NCI-H446 treated with DMSO at 0.1 percent for 48 hours (cell line): ENCODE measurements at regions not wholly inside any gene's neighbourhood (a gene's known extent, or its start where the extent isn't known, plus 50 kb on each side); places are given as distances from the start of the nearest gene placed in this dataset.

Experiments used
- DNase-seq: peaks from one replicate; lab custom pipeline; 2025; lab: John Stamatoyannopoulos, UW

DNA sequence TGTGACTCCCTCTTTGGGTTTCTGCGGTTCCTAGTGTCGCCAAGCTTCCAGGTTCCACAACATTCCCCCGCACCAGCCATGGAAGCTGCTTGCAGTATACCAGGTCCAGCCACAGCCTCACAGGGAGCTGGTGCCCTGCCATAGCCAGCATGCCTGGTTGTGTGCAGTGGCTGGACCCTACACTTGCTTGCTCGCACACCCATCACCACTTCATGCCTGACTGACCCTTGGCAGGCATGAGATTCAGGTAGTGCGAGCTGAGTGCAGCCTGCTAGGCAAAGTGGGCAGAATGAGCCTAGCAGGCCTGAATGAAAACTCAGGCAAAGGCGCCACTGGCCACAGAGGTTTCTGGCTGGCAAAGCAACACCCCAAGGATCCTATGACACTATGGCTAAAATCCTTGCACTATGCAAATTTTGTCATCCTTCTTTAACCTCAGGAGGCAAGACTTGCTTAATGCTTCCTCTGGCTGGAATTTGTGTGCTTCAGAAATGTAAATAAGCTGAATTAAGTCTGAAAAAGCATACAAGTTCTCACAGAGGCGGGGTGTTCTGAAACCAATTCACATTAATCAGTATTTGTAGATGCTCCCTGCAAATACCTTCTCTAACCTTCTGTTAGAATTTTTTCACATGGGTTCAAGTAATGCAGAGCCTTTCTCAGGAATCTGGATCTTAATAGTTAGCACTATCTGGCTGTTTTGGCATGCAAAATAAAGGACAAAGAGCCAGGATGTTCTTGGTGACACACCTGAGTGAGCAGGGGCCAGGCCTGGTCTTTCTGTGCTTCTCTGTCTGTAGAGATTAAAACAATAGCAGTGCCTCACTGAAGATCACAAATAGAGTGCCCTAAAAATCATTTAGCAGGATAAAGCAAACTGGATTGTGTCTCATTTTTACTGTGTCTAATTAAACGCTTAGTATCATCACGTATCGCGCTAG, 256.9 kb downstream of the GPATCH2 start:
- no peak for DNase-seq

GRCh38 chr1:217372049-217372970, 258.6 kb downstream of the GPATCH2 start:
- DNase-seq = no peak

DNA sequence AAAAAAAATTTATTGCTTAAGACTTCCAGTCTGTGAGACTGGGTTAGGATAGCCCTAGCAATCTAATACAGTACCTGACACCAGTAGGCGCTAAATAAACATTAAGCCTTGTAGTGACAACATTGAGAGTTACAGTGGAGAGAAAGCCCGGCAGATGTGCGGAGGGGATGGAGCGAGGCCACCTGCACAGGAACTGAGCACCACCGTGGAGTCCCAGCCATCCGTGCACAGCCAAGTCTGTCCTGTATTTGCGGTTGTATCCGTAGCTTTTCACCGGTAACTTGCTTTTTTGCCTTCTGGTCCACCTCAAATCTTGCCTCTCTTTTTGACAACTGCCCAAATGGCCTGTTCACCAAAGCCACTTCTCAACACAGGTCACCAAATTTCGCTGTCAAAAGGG, 260.1 kb downstream of the GPATCH2 start:
- DNase-seq = no peak

- no peak for DNase-seq
Measured at GRCh38 chr1:217369996-217370551, 260.8 kb downstream of the GPATCH2 start.

GRCh38 chr1:217369271-217369981, 261.5 kb downstream of the GPATCH2 start:
- no peak for DNase-seq

DNA sequence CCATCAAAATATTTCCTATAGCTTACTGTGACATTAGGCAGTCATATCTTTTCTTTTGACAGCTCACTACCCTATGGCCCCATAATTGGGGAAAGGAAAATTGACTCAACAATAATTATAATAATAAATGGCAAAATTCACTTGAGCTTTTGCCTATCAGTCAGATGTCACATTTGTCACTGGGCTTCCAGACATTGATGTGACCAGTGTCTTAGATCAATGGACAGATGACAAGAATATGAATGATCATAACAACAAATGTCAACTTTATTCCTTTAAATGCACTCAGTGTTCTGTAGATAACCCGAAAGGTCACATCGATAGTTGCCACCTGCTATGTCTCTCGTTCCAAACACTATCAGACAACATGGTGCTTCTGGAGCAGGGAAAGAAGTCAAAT, 266.7 kb downstream of the GPATCH2 start:
- no peak for DNase-seq

DNA sequence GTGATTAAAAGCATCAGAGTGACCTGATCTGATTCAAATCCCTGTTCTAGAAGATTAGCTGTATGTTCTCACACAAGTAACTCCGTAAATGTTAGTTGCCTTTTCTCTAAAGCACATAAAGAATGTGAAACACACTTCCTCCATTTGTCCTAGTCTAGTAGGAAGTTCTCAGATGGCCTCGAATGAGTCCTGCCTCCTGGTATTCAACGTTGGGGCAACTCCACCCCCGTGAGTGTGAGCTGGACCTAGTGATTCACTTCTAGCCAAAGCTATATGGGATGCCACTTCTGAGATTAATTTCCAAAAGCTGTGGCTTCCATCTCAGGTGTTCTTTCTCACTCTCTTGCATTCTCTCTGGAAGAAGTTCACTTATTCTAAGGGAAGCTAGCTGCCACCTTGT, 267.6 kb downstream of the GPATCH2 start:
- no peak for DNase-seq

DNA sequence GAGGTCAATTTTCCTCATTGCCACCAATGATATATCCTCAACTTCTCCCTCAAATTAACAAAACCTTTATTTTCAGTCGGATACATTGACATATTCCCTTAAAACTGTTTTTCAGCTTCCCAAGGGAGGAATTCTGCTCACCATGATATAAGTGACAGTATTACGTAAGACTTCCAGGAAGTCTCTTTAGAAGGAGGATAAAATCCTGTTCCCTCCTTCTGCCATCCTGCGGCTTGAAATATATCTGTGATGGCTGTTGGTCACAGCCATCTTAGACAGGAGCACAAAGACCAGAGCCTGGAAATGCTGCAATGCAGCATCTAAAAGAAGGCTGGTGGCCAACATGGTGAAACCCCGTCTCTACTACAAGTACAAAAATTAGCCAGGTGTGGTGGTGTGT, 270.4 kb downstream of the GPATCH2 start:
- no peak for DNase-seq

GRCh38 chr1:217354895-217355294, 276.0 kb downstream of the GPATCH2 start:
- no peak for DNase-seq

DNA sequence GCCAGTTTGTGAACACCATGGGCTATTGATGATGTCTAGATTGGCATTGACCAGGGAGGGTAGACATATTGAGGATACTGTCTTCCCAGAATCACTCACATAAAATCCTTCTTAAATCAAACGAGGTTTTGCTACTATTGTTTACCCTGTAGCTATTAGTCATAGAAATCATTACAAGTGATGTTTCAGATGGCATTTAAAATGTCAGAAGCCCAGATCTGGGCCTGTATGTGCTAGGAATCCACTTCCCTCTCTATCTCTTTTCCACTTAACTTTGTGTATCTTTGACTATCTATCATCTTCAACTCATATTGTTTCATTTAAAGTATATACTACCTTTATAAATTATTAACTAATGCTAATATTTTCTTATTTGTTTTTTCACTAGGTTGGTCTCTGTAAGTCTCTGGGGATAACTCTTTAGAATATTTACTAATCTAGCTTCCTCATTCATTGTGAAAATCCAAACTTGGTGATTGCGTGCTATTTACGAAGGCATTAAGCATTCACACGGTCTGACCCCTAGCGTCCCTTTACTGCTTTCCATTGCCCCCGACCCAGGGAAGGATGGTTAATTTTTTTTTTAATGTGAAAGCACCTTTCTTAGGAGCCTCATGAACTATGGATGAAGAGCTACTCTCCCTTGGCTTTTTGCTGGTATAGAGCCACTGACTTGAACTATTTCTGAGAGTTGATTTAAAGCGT, 281.8 kb downstream of the GPATCH2 start:
- DNase-seq = no peak

DNA sequence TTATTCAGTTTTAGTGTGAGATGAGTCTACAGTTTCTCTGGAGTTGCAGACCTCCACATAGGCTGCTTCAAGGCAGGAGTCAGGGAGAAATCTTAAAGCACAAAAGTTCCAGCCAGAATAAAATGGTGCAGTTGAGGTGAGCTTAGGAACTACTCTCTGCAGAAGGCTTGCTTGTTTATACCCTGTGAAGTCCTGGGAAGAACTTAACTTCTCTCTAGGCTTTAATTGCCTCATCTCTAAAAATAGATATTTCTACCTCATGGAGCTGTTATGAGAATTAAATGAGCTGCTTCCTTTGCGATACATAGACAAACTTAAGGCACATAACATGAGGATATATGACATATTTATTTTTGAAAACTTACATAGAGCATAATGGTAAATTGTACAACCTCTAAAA, 286.2 kb downstream of the GPATCH2 start:
- no peak for DNase-seq

DNA sequence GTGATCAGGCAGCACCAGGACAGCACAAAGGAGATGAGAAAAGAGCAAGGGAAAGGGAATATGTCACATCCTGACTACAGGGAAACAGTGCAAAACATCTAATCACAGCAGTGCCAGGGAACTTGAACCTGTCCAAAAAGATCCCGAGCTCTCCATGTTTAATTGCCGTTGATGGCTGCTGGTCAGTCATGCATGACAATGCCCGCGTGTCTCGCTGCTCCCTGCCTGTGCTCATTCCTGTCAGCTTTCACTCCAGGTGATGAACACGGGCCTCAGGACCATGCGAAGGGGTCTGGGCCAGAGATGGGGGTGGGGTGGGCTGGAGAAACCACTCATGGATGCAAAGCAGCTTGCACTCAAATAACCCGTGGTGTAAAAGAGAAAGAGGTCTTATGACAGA, 287.0 kb downstream of the GPATCH2 start:
- DNase-seq = no peak

- DNase-seq = no peak
Measured at GRCh38 chr1:217342105-217342504, 288.8 kb downstream of the GPATCH2 start.

GRCh38 chr1:217336724-217337123, 294.2 kb downstream of the GPATCH2 start:
- no peak for DNase-seq

- no peak for DNase-seq
Measured at GRCh38 chr1:217333939-217334338, 297.0 kb downstream of the GPATCH2 start.

- DNase-seq = no peak
Measured at GRCh38 chr1:217332431-217333065, 298.3 kb downstream of the GPATCH2 start.

GRCh38 chr1:217331698-217332097, 299.2 kb downstream of the GPATCH2 start:
- DNase-seq = no peak

DNA sequence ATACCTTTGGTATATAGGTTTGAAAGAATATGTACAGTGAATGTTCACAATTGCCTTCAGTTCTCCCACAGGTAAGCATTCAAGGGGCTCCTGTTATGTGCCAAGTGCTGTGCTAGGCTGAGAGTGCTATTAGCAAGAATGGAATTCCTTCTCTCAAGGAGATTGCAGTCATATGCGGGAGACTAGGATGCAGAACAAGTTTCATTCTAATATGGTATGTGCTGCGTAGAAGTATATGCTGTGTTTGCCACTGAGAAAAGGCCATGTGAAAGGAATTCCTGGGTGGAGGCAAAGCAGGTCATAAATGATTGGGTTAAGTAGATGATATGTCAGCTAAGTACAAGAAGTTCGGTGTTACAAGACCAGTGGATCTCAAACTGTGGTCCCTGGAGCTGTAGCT, 303.0 kb downstream of the GPATCH2 start:
- no peak for DNase-seq

DNA sequence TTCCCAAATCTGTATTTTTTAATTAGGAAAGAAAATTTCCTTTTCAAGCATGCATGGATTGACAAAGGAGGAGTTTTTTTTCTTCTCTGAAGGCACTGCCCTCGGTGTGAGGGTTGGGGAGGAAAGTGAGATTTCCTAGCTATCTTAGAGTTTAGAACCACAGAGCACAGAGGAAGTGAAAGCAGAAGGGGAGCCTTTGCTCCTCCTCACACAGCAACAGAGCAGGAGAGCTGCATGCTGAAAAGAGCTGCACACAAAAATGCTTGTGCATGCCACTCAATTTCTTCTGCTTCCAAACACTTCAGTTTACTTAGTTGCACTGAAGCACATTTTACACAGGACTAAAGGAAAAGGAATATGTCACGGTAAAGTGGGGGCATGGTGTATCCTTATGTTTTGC, 308.1 kb downstream of the GPATCH2 start:
- DNase-seq = no peak

- DNase-seq = no peak
Measured at GRCh38 chr1:217315346-217315745, 315.5 kb downstream of the GPATCH2 start.

DNA sequence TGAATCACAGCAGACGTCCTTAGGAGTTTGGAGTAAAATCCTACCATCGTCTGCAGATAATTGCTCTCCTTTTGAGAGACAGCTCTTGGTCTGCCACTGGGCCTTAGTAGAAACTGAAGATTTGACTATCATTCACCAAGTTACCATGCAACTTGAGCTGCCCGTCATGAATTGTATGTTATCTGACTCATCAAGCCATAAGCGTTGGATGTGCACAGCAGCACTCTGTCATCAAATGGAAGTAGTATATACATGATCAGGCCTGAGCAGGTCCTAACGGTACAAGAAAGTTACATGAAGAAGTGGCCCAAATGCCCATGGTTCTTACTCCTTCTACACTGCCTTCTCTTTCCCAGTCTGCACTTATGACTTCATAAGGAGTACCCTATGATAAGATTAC, 317.8 kb downstream of the GPATCH2 start:
- DNase-seq = no peak
